PFSK-1 (cell line): ENCODE measurements at regions not wholly inside any gene's neighbourhood (a gene's known extent, or its start where the extent isn't known, plus 50 kb on each side); places are given as distances from the start of the nearest gene placed in this dataset.

Experiments
- FOXP2 ChIP-seq: optimal IDR thresholded peaks from 2 replicates; pipeline ENCODE3; 2011; ENCODE audit warnings: borderline replicate concordance, control low read depth, inconsistent platforms; ENCODE audit not compliant: insufficient read depth; ENCODE audit errors: extremely low read length, extremely low read depth
- POLR2AphosphoS5 ChIP-seq: IDR thresholded peaks from 2 replicates; pipeline ENCODE4 v1.6.1; 2012; ENCODE audit warnings: low read depth, mild to moderate bottlenecking, control low read depth, low read length, moderate library complexity
- REST ChIP-seq, 2 experiments: IDR thresholded peaks; 2 replicates each; pipeline versions ENCODE4 v1.6.1 to v1.8.0; 2011 to 2012; ENCODE audit warnings: low read depth in 2 of 2, low read length in 2 of 2, control low read depth in 1 of 2, inconsistent platforms in 1 of 2, mild to moderate bottlenecking in 1 of 2, moderate library complexity in 1 of 2; ENCODE audit not compliant: insufficient read depth in 1 of 2
- SIN3A ChIP-seq: IDR thresholded peaks from 2 replicates; pipeline ENCODE4 v1.6.1; 2012; ENCODE audit warnings: mild to moderate bottlenecking, low read length, moderate library complexity, borderline replicate concordance; ENCODE audit not compliant: insufficient read depth
- TAF1 ChIP-seq: IDR thresholded peaks from 2 replicates; pipeline ENCODE4 v1.6.1; 2012; ENCODE audit warnings: low read length, control low read depth, borderline replicate concordance; ENCODE audit not compliant: insufficient read depth

GRCh38 chr18:30522288-30522929, 520.1 kb downstream of the DSC3 start:
- TF ChIP-seq SIN3A: no peak
- no peak for TF ChIP-seq POLR2AphosphoS5
- TF ChIP-seq REST (IDR thresholded peaks at IDR 0.05; ENCODE audit: insufficient read depth in 1 of 2, low read depth in 2 of 2, low read length in 2 of 2): no peak
- TF ChIP-seq TAF1: no peak
- TF ChIP-seq FOXP2: no peak

- TF ChIP-seq FOXP2 (no peak), POLR2AphosphoS5 (no peak), REST (IDR thresholded peaks at IDR 0.05; ENCODE audit: insufficient read depth in 1 of 2, low read depth in 2 of 2, low read length in 2 of 2) (no peak), SIN3A (no peak), TAF1 (no peak)
These were observed 528.5 kb downstream of the DSC3 start for GRCh38 chr18:30514059-30514458.

GRCh38 chr18:30512872-30513271, 529.7 kb downstream of the DSC3 start:
- TF ChIP-seq FOXP2: no peak
- TF ChIP-seq REST (IDR thresholded peaks at IDR 0.05; ENCODE audit: insufficient read depth in 1 of 2, low read depth in 2 of 2, low read length in 2 of 2): no peak
- TF ChIP-seq SIN3A: no peak
- TF ChIP-seq TAF1: no peak
- TF ChIP-seq POLR2AphosphoS5: no peak

- TF ChIP-seq SIN3A (no peak), FOXP2 (no peak), REST (IDR thresholded peaks at IDR 0.05; ENCODE audit: insufficient read depth in 1 of 2, low read depth in 2 of 2, low read length in 2 of 2) (no peak), TAF1 (no peak), POLR2AphosphoS5 (no peak)
These were observed 531.7 kb downstream of the DSC3 start for GRCh38 chr18:30510882-30511281.

- no peak for TF ChIP-seq POLR2AphosphoS5
- TF ChIP-seq REST (IDR thresholded peaks at IDR 0.05; ENCODE audit: insufficient read depth in 1 of 2, low read depth in 2 of 2, low read length in 2 of 2): no peak
- no peak for TF ChIP-seq SIN3A
- TF ChIP-seq TAF1: no peak
- no peak for TF ChIP-seq FOXP2
These were observed 540.9 kb downstream of the DSC3 start for GRCh38 chr18:30501594-30501993.
